Stimulated activated effector memory CD8-positive, alpha-beta T cell treated with anti-CD3 and anti-CD28 coated beads, Interleukin-12 subunit alpha, Interleukin-12 subunit beta, amount 100 ng/mL, for 72 hours (primary cell): ENCODE measurements at regions not wholly inside any gene's neighbourhood (a gene's known extent, or its start where the extent isn't known, plus 50 kb on each side); places are given as distances from the start of the nearest gene placed in this dataset.
"Not testable (repeated sequence)": the region's sequence is repeated elsewhere in the genome, so short reads cannot be mapped to it uniquely, and the experiment has no call there.

Experiments used
- ATAC-seq: fragments of 150-1000 bp; cut with Tn5 transposase; 2 replicates; pipeline ENCODE4 v1.10.0; 2021
- DNase-seq, 2 donors: peaks; one replicate each; pipeline ENCODE4 v3.0.0; 2021 to 2022; ENCODE audit warnings: low spot score in 2 of 2
- H3K27ac Mint-ChIP-seq: one replicate; pipeline ENCODE4 v1.8.0; 2022; ENCODE audit warnings: mild to moderate bottlenecking, mixed read lengths
- H3K36me3 Mint-ChIP-seq: one replicate; pipeline ENCODE4 v1.8.0; 2022; ENCODE audit warnings: mild to moderate bottlenecking, mixed read lengths
- H3K4me1 Mint-ChIP-seq: one replicate; pipeline ENCODE4 v1.8.0; 2022; ENCODE audit warnings: mixed read lengths
- H3K4me3 Mint-ChIP-seq: one replicate; pipeline ENCODE4 v1.8.0; 2022; ENCODE audit warnings: mild to moderate bottlenecking, mixed read lengths
- H3K9me3 Mint-ChIP-seq: one replicate; pipeline ENCODE4 v1.8.0; 2022; ENCODE audit warnings: mixed read lengths

DNA sequence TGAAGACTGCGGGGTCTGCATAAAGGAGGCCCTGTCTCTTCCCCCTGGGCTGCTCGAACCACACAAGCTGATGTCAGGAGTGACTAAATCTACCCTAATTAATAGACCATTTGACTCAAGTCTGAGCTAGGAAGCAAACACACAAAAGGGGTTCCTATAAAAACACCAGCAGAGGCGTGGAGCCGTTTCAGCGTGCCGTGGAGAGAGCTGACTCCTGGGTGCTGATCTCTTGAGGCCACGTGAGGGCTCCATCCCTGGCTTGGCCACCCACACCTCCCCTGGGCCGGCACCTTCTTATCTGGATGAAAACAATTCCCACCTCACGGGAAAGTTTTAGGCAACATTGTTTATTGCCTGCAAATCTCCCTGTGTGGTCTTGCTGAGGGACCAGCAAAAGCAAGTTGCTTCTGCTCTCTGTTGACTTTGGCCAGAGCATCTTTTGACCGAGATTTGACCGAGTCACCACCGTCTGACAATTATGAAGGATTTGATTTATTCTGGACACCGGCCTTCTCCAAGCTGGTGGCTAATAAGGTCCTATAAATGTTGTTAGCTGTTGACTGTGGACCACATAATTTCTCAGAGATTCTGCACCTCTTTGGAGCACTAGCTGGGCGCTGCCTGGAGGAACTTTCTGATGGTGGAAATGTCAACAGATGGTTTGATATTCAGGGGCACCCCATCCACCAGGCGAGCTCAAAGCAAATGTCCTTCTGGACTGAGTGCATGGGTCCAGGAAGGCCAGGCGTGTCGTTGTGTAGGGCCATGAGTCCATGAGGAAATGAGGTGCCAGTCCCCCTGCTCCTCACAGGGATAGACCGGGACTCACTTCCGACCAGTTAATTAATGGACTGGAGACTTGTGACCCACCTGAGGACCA lies 330.0 kb downstream of the CACNA1B start:
- not testable (repeated sequence) for H3K27ac Mint-ChIP-seq, H3K36me3 Mint-ChIP-seq, DNase-seq, H3K4me1 Mint-ChIP-seq, ATAC-seq, H3K4me3 Mint-ChIP-seq, H3K9me3 Mint-ChIP-seq

DNA sequence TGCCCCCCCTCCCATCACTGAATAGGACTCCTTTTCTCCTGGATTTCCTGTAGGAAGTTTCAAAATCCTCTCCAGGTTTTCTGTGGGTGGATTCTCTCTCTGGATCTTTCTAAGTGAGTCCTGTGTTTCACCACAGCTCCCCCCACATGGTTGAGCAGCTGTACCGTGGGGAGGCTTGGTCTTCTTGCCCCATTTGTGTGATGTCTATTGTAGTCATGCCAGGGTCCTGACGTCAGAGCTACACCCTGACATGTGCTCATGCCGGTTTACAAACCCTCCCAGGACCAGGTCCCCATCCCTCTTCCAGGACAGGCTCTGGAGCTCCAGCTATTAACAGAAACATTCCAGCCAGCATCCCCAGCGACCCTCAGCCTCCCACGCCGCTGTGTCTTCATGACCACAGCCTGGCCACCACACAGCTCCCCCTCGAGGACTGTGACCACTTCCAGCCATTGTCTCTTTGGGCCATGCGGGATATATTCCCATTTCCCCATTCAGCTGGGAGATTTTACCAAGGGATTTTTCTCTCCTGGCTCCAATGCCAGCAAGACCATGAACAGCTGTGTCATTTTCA lies 331.6 kb downstream of the CACNA1B start:
- not testable (repeated sequence) for H3K4me1 Mint-ChIP-seq, H3K27ac Mint-ChIP-seq, DNase-seq, H3K4me3 Mint-ChIP-seq, H3K36me3 Mint-ChIP-seq, H3K9me3 Mint-ChIP-seq, ATAC-seq

DNA sequence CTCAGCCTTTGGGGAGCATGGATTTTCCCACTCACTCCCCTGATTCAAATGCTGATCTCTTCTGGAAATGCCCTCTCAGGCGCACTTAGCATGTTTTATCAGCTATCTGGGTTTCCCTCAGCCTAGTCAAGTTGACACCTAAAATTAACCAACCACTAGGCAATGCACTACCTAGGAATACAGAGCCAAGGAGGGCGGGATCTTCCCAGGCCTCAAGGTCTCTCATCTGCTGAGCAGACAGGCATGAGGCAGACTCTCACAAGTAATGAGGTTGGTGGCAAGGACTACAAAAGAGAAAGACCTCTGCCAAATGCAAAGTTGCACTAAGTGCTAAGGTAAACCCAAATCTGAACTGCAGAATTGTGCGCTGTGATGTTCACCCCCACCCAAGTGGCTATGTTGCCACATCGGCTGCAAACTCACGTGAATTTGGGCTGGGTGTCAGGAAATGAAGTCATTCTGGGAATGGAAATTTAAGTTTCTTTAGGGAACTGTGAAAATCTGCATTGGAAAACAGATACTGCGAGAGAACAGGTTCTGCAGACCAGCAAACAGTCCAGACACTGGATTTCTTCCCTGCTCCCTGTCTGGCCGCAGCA lies 332.9 kb downstream of the CACNA1B start:
- H3K4me1 Mint-ChIP-seq, ATAC-seq, DNase-seq, H3K4me3 Mint-ChIP-seq, H3K27ac Mint-ChIP-seq, H3K36me3 Mint-ChIP-seq, H3K9me3 Mint-ChIP-seq: not testable (repeated sequence)

DNA sequence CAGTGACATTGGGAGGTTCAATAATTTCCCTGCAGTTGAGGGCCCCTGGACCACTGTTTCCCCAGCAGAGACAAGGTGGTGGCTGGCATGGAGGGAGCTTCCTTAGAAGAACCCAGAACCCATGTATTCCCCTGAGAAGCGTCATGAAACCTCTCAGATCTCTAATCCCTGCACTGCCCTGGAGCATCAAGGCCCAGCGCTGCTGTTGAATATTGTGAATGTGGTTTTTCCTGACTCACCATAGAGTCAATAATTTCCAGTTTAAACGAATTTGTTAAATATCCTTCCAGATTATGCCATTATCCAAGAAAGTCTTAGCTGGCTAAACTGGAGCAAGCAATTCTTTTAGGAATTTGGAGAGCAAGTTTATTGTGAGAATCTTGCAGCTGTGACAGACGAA lies 333.5 kb downstream of the CACNA1B start:
- not testable (repeated sequence) for H3K4me3 Mint-ChIP-seq, H3K4me1 Mint-ChIP-seq, ATAC-seq, H3K36me3 Mint-ChIP-seq, H3K27ac Mint-ChIP-seq, DNase-seq, H3K9me3 Mint-ChIP-seq

DNA sequence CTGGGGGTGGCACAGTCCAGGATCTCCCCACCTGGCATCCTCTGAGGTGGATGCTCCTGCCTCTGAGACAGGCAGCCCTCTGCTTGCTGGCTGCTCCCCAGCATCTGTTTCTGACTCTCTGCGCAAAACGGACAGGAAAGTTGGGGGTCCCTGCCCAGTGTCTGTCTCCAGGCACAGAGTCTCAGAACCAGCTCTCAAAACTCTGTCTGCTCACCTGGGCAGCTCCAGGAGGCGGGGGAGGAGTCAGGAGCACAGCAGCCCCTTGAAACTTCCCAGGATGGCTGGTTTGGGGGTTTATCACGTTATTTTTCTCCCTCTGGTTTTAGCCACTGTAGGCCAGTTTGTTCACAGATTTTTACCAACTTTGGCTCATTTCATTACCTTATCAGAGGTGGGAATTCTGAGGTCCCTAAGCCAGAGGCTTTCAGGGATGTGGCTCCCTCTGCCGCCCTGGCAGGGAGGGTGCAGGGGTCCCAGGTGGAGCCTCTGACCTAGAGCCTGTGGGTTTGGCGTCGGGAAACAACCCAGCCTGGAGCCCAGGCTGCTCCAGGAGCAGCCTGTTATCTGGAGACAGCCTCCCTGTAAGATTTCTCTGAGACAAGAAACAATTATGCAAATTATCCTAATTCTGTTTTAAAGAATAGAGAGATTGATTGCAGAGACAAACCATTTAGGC lies 334.1 kb downstream of the CACNA1B start:
- not testable (repeated sequence) for H3K27ac Mint-ChIP-seq, H3K36me3 Mint-ChIP-seq, ATAC-seq

DNA sequence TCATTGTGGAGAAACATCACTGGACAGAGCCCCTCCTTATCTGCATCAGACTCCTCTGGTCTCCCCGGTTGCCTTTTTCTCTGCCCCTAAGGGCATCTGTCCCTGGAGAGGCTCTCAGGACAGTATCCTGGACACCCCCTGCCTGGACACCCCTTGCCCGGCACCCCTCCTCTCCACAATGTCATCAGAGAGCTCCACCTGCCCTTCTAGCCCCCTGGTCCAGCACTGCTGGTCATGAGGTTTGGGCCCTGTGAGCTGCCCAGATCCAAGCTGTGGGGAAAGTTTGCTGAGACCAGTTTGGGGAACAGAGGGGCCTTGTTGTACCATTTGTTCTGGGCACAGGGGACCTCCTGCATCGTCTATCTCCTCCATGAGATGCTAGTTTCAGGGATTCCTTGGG lies 335.2 kb downstream of the CACNA1B start:
- H3K9me3 Mint-ChIP-seq, H3K4me1 Mint-ChIP-seq, DNase-seq, H3K27ac Mint-ChIP-seq, H3K4me3 Mint-ChIP-seq, H3K36me3 Mint-ChIP-seq: not testable (repeated sequence)
- ATAC-seq: peak; percentile 29

More for the DNA sequence above, 334.1 kb downstream of the CACNA1B start:
- DNase-seq, H3K9me3 Mint-ChIP-seq, H3K4me3 Mint-ChIP-seq, H3K4me1 Mint-ChIP-seq: not testable (repeated sequence)

DNA sequence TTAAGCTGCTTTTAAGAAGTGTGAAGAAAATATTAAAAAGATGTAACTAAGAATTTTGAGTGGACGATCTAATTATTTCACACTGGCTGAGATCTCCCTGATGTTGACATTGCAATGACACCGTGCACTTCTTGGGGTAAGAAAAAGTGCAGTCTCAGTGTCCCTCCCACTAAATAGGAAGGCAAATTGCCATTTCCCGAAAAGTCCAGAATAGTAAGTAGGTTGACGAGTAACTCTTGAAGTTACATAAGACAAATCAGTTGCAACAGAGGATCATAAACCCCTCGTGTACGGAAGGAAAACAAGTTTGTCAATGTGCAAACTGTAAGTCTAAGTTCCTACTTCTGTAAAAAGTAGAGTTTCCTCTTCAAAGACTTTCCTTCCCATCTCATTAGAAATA lies 336.2 kb downstream of the CACNA1B start:
- H3K4me1 Mint-ChIP-seq, H3K9me3 Mint-ChIP-seq, ATAC-seq, H3K36me3 Mint-ChIP-seq, H3K4me3 Mint-ChIP-seq, H3K27ac Mint-ChIP-seq, DNase-seq: not testable (repeated sequence)

DNA sequence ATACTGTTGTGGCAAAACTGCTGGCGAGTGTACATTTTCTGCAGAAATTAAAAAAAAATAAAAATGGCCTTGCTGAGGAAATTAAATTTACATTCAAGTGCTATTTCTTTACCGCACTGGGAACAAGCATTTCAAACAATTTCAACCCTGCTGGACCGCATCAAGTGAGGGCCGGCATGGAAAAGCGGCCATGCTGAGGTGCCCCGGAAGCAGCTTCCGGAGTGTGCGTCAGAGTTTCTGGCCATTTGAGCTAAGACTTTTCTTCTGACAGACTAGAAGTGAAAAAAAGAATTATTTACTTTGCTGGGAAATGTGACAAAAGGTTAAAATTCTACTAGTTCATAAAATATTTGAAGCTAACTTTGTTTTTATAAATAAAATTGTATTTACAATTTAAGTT lies 337.0 kb downstream of the CACNA1B start:
- H3K4me1 Mint-ChIP-seq, H3K9me3 Mint-ChIP-seq, ATAC-seq, H3K27ac Mint-ChIP-seq, DNase-seq, H3K4me3 Mint-ChIP-seq, H3K36me3 Mint-ChIP-seq: not testable (repeated sequence)

DNA sequence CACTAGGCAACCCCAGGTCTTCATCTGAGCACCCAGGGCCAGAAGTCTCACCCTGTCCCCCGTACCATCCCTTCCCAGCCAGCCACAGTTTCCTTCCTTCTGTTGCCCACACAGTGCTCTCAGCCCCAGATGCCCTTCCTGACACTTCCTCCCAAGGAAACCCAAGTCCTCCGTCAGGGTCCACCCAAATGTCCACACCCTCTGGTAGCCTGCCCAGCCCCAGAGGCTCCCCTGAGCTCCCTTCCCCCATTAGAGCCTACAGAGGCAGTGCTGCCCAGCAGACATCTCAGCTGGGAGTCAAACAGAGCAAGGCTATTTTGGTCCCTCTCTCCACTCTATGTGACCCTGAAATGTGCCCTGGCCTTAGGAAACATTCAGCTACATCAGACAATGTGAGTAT lies 338.0 kb downstream of the CACNA1B start:
- H3K4me3 Mint-ChIP-seq, H3K4me1 Mint-ChIP-seq, DNase-seq, ATAC-seq, H3K27ac Mint-ChIP-seq, H3K36me3 Mint-ChIP-seq, H3K9me3 Mint-ChIP-seq: not testable (repeated sequence)

DNA sequence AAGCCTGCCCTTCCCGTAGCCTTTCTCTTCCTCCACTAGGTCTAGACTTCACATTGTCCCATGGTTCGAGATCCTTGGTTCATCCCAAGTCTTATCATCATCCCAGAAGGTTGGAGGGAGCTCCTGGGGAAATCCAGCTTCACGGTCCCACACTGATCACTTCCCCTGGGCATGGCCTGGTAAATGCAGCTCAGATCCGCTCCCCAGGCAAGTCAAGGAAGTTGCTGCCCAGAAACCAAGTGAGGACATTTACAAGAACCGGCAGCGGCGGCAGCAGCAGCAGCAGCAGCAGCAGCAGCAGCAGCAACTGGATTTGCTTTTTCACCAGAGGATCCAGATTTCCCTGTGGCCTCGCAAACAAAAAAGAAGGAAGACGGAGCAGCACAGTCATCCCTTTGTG lies 339.2 kb downstream of the CACNA1B start:
- H3K36me3 Mint-ChIP-seq, H3K4me3 Mint-ChIP-seq, H3K9me3 Mint-ChIP-seq, ATAC-seq, DNase-seq, H3K27ac Mint-ChIP-seq, H3K4me1 Mint-ChIP-seq: not testable (repeated sequence)

DNA sequence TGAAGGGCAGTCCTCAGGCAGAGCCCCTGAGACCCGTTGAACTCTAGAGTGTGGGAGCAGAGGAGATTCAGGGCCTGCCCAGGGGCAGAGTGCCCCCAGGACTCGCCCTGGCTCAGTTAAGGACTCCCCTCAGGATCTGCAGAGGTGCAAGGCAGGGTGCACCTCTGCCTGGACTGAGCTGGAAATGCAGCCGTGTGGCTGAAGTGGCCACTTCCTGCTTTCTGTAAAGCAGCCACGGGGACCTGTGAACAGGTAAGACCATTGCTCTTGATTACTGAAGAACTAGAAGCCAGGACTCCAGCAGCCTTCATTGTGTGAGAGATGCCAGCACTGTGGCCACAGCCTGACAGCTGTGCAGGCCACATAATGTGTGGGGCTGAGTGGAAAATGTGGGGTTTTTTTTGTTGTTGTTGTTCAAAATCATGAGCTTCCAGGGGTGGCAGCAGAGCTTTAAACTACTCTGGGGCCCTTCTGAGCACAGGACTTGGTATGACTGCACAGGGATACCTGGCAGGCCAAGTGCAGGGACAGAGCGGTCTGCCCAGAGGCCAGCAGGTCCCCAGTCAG lies 339.8 kb downstream of the CACNA1B start:
- not testable (repeated sequence) for H3K4me1 Mint-ChIP-seq, ATAC-seq, H3K36me3 Mint-ChIP-seq, DNase-seq, H3K4me3 Mint-ChIP-seq, H3K27ac Mint-ChIP-seq, H3K9me3 Mint-ChIP-seq

DNA sequence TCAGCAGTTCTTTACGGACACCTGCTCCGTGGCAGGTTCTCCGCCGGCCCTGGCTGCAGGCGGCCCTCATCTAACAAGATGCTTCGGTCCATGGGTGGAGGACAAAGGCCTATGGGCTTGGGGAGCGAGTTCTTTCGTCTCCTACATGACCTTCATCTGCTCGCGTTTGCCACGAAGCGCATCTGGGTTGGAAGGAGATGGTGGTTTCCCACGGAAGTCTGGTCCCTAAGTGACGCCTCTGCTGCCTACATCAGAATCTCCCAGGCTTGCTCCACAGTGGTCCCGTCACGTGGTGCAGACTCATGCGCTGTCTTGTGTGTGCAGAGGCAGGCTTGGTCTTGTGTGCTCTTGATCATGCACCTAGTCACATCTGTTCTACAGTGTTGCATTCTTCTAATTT lies 341.7 kb downstream of the CACNA1B start:
- H3K4me1 Mint-ChIP-seq, DNase-seq, H3K27ac Mint-ChIP-seq, ATAC-seq, H3K9me3 Mint-ChIP-seq, H3K36me3 Mint-ChIP-seq, H3K4me3 Mint-ChIP-seq: not testable (repeated sequence)

DNA sequence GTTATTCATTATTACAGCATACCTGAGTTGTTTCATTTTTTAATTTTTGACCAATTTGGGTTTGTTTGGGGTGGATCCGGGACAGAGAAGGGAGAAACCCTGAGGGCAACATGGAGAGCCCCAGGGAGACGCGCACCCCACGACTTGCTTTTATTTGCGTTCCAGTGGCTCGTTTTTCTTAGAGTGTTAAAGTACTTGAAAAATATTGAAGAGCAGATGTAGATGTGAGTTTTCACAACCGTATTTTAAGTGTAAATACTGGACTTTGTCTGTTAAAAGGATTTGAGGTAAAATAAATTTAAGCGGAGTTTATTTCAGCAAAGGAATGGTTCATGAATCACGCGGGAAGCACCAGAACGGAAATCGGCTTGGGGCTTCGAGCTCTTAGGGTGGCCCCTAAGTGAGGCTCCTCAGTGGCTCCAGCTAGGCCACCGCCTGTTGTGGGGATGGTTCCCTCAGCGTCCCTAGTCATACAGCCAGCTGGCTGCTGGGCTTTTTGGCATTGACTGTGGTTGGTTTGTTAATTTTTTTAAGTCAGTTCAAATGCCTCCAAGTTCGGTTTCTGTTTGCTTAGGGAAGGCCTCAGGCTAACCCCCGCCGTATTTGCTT lies 344.0 kb downstream of the CACNA1B start:
- DNase-seq, H3K9me3 Mint-ChIP-seq, ATAC-seq, H3K4me3 Mint-ChIP-seq, H3K27ac Mint-ChIP-seq, H3K36me3 Mint-ChIP-seq, H3K4me1 Mint-ChIP-seq: not testable (repeated sequence)

DNA sequence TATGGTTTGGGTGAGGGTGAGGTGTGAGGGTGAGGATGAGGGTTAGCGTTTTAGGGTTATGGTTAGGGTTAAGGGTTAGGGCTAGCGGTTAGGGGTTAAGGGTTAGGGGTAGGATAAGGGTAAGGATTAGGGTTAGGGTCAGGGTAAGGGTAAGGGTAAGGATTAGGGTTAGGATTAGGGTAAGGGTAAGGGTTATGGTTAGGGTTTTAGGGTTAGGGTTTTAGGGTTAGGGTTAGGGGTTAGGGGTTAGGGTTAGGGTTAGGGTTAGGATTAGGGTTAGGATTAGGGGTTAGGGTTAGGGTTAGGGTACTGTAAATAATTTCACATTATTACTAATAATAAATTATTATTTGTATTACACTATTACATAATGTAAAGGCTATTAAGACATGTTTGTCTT lies 359.5 kb downstream of the CACNA1B start:
- not testable (repeated sequence) for H3K4me1 Mint-ChIP-seq, ATAC-seq, H3K4me3 Mint-ChIP-seq, H3K27ac Mint-ChIP-seq, DNase-seq, H3K9me3 Mint-ChIP-seq, H3K36me3 Mint-ChIP-seq

DNA sequence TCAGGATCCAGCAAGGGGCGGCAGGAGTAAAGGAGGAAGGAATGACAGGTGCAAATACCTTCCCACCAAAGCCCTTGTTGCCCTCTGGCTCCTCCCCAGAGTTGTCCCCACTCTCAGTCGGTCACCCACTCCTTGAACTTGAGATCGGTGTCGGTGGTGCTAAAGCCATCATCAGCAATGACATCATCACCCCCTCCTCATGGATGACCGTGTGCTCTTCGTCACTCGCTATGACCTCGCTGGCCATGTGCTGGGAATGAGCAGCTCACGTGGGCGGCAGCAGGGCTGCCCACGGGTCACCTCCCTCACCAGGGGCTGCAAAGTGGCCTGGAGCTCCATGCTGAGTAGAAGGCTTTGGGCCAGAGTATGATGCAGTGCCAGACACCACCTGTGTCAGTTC lies 405.3 kb downstream of the CACNA1B start:
- H3K27ac Mint-ChIP-seq, DNase-seq, H3K4me1 Mint-ChIP-seq, H3K36me3 Mint-ChIP-seq, ATAC-seq, H3K9me3 Mint-ChIP-seq, H3K4me3 Mint-ChIP-seq: not testable (repeated sequence)
